ENCODE measurements at regions not wholly inside any gene's neighbourhood (a gene's known extent, or its start where the extent isn't known, plus 50 kb on each side); places are given as distances from the start of the nearest gene placed in this dataset.
"Not testable (repeated sequence)": the region's sequence is repeated elsewhere in the genome, so short reads cannot be mapped to it uniquely, and the experiment has no call there.

DNA sequence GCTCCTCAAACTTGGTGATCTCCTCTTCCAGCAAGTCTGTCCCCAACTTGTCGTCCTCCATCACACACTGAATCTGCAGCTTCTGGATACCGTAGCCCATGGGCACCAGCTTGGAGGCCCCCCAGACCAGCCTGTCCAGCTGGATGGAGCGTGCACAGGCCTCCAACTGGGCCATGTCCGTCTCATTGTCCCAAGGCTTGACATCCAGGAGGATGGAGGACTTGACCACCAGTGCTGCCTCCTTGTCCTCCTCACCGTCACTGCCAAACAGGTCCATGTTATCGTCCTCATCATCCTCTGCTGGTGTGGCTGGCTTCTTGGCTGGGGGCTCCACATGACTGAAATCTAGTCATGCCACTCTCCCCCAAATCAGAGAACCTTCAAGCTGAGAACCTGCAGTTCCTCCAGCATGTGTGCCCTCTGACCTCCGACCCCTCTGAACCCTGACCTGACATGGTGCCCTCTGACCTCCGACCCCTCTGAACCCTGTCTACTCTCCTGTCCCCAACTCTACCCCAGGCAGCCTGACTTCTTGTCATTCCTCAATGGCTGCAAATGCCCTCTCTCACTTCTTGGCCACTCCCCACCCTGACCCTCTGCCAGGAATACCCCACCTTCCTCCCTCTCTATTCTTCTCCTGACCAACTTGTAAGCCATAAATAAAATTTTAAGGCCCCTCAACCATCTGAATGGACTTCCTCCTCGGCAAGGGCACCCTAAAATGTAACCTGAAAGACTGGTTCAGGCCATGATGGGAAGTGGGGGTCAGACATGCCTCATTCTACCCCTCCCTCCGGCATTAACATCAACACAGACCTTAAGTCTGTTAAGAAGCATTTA lies 275.7 kb upstream of the C1orf174 start:
- DNase-seq: no peak

DNA sequence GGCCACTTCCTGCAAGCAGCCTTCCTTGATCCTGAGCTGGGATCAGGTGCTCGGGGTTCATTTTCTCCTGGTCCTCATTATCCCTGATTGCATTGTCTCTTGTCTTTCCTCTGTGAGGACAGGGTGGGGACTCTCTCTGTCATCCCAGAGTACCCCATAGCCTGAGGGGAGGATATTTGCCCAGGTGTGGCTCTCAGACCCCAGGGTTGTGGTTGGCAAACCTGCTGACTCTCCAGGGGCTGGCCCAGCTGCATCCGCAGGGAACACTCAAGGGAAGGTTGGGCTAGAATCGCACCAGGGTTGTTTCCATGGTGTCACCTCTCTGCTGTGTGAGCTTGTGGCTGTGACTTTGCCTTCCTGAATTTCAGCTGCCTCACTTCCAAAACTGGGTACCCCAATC lies 276.8 kb upstream of the C1orf174 start:
- no peak for DNase-seq

DNA sequence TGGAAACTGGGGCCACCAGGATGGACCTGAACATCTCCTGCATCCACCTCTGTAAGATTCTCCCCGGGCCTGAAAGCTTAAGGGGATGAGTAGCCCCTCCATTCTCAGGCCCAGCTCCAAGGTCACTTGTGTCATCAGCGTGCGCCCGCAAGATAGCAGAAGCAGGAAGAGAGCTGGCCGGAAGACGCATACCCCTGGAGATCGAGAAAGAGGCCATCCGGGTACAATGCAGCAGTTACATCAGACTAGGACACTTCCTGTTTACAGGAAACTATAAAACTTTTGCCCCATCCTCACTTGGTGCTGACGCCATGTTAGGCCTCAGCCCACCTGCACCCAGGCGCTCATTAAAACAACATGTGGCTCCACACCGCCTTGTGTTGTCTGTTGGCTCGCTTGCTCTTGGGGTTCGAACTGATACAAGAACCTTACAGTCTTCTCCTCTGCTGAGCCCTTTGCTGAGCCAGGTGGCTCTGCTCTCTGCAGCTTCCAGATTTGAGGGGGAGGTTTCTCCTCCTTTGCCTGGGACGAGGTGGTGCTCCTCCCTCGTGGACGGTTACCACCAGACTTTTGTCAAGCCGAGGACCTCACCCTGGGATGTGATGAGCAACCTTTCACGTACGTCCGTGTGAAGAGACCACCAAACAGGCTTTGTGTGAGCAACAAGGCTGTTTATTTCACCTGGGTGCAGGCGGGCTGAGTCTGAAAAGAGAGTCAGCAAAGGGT lies 277.5 kb upstream of the C1orf174 start:
- DNase-seq: no peak

DNA sequence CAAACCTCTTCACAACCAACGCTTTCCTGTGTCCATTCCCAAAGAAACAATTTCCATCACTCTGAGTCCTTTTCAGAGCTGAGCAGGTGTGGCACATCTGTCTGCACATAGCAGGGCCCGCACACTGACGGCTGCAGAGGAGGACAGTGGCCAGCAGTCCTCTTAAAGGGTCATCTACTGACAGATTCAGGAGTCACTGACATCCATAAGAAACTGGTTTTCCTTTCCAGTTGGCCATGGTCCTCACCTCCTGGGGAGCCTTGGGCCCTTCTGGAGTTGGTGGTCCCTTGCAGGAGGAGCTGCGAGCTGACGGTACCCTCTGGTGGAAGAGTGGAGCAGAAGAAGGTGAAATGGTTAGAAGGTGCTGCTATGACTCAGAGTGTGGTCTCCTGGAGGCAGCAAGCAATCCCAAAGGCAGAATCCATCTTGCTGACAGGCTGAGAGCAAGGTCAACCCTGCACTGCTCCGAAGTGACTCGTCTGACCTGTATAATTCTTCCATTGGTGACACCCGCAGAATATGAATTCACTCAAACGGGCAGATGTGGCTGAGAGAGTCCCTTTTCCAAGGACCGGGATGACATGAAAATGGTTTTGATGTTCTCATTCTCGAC lies 278.5 kb upstream of the C1orf174 start:
- no peak for DNase-seq

DNA sequence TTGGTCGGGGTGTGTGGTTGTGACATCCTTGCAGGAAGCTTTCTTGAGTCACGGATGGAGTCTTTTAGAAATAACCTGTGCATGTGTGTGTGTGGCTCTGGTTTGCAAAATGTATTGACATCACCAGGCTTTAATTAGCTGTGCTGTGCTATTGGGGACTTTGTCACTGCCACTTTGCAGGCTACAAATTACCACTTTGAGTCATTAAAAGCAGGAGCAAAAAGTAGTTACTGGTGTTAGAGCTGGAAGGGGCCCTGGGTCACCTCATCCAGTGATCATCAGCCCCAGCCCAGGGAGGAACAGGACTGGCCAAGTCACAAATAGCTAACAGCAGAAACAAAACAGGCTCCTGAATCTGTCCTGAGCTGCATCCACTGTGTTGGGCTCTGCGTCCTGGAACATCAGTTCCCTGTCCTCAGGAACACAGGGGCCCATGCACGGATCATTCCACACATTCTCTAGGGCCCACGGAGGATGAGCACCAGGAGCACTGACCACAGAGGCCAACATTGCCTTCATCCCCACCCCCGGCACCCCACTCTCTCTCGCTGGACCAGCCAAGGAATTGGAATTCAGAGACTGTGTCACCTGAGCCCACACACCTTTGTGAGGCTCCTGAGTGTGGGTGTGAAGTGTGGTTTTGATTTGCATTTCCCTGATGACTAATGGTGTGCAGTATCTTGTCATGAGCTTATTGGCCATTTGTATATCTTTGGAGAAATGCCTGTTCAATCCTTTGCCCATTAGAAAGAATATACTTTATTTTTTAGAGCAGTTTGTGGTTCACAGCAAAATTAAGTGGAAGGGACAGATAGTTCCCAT lies 280.1 kb upstream of the C1orf174 start:
- no peak for DNase-seq

DNA sequence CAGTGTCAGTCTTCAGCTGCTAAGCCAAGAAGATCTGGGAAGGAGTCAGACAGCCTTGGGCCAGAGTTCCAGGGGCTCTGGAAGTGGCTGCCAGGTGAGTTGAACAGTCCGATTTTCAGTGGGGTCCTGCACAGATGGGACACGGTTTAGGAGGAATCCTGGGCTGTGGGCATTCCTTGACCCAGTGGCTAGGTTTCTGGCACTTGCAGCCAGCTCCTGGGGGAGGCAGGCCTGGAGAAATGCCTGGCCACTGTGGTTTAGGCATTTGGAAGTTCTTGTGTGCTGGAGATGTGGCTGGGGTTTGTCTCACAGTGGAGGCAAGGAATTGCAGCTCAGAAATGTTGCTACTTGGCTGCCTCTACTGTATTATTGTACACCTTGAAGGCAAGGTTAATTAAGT lies 286.4 kb upstream of the C1orf174 start:
- not testable (repeated sequence) for DNase-seq

DNA sequence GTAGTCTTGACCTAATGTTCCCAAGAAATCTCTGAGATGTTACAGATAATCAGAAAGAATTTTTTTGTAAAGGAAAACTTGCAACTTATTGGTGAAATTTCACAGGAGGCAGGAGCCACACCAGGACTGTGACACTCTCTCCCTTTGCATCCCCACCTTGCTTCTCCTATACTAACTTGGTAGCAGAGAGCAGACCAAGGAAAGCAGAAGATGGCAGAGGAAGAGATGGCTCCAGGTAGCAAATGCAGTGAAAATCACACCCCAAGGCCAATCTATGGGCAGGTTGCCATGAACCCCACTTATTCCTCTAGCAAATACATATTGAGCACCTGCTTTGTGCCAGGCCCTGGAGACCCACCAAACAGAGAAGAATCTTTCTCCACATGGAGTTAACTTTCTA lies 303.4 kb upstream of the C1orf174 start:
- DNase-seq: no peak

DNA sequence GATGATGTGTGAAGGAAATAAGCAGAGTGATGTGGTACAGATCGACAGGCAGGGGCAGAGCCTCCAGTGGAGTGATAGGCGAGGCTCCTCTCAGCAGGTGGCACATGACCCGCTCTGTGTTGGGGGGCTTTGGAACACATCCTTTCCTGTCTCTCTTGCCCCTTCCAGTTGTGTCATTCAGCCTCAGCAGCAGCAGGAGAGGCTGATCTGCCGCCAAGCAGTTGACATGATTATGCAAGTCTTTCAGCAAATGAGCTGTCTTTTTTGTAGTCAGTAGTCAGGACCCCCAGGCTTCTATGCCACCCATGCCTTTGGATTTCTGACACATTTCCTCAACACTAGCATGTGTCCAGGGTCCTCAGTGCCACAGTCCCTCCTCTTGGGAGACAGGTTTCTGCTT lies 307.1 kb upstream of the C1orf174 start:
- no peak for DNase-seq

DNA sequence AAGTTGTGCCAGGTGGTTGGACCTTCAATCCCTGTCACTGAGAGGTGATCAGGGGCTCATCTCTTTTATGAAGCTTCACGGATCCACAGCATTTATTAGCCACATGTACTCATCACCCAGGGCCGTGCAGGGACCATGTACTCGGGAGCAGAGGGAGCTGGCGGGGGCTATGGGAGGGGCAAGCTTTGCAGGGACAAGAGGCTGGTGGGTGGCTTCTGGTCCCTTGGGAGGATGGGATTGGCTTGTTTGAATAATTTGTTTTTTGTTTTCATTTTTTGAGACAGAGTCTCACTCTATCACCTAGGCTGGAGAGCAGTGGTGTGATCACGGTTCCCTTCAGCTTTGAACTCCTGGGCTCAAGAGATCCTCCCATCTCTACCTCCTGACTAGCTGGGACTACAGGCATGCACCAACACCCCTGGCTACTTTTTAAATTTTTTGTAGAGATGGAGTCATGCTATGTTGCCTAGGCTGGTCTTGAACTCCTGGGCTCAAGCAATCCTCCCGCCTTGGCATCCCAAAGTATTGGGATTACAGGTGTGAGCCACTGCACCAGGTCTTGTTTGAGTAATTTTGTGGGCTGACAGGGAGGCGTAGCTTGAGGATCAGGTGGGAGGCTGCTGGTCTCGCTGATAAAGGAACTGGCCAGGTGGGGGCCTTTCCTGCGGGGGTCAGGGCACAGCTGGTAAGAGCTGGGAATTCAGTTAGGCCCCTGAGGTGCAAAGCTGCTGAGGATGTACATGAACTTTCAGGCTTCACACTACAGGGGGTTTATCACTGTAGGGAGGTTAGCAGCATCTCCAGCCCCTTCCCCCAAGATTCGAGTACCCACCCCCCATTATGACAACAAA lies 308.0 kb upstream of the C1orf174 start:
- no peak for DNase-seq

DNA sequence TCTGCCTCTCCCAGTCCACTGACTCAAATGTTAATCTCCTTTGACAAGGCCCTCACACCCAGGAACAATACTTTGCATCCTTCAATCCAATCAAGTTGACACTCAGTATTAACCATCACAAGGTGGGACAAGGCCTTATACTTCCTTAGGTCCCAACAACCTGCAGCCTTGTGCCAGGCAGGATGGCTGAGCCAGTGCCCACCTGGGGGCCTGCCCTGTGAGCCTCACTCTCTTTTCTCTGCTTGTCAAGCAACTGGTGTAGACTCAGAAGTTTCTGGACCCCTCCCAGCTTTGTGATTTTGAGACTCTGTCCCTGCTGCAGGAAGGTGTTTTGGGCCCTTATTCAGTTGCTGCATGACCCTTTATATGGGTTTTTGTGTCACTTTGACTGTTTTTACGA lies 310.0 kb upstream of the C1orf174 start:
- DNase-seq: no peak

DNA sequence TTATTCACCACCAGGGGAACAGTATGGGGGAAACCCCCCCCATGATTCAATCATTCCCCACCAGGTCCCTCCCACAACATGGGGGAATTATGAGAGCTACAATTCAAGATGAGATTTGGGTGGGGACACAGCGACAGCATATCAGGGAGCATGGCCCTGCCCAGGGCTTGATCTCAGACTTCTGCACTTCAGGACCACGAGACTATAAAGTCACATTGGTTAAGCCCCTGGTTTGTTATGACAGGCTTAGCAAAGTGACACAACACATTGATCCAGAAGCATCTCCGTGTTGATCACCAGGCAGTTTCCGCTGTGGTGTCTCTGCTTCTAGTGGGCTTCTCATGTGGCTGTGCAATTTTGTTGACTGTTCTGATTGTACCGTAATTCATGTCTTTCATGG lies 312.7 kb upstream of the C1orf174 start:
- no peak for DNase-seq

DNA sequence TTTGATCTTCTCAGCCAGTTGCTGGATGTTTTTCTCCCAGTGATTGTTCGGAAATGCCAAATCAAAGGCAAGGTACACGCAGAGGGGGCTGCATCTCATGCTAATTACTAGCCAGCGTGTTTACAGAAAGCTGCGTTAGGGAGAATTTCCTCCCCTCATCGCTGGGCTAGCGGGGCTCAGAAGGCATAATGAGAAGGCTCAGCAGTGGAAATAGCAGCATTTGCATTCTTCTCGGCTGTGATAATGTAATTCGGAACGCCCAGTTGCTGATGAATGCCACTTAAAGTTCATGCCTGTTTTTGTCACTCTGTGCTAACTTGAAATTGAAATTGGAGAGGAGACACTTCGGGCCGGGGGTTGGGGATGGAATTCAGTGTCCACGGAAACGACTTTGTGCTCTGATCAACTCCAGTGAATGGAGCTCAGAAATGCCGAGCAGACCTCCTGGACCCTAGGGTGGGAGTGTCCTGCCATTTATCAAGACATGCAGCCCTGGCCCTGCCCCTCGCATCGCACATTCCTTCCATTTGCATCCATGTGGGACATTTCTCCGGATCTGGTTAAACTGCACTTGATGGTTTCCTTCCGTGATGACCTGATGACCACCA lies 313.4 kb upstream of the C1orf174 start:
- no peak for DNase-seq

DNA sequence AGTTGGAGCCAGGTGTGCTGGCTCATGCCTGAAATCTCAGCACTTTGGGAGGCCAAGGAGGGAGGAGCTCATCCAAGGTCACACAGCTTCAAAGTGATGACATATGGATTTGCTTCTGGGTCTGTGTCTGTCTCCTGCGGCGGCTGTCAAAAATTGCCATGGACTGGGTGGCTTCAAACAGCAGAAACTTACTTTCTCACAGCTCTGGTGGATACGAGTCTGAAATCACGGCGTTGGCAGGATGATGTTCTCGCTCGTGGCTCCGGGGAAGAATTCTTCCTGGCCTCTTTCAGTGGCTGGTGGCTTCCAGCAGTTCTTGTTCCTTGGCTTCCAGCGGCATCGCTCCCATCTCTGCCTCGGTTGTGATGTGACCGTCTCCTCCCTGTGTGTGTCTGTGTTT lies 314.8 kb upstream of the C1orf174 start:
- no peak for DNase-seq

DNA sequence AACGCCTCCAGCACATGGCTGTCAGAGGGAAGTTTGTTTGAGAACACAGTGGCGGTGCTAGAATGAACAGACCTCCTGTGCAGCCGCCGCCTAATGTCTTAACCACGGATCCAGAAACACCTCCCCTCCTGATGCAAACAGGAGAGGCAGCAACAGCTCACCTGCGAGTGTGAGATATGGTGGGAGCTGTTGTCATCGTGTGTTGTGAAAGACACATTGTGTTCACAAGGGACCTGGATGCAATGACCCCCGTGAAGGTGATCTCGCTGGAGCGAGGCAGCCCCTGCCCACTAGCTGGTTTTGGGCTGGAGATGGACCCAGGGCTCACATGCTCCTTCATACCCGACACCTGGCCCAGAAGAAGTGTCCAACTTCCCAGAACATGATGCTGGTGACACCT lies 315.3 kb upstream of the C1orf174 start:
- no peak for DNase-seq

DNA sequence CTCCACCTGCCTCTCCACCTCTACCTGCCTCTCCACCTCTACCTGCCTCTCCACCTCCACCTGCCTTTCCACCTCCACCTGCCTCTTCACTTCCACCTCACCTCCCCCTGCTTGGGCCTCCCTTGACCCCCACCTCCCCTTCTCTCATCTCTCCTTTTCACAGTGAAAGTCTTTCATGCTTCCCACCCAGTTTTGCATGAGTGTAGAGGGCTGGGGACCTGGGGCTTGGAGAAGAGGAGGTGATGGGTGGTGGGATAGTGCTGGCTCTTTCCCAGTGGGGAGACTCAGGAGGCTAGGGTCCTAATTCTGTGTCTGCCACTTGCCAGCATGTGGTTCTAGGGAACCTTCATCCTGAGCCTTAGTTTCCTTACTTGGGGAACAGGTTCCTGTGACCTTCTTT lies 316.2 kb upstream of the C1orf174 start:
- no peak for DNase-seq

DNA sequence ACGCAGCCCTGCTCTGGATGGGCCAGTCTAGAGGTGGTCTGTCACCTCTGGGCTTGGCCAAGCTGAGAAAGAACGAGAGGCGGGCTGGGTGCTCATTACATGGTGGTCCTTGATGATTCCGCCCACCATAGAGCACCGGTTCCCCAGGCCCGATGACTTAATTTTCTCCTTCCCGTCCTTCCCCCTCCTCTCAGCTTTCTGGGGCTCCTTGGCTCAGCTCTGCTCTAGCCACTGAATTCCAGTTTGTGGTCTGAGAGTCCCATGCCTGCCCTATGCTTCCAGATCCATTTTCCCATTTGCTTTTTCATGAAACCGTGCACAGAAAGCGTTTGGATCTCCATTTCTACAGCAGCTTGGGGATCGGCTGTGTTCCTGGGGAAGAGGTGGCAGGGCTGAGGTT lies 318.5 kb upstream of the C1orf174 start:
- no peak for DNase-seq

DNA sequence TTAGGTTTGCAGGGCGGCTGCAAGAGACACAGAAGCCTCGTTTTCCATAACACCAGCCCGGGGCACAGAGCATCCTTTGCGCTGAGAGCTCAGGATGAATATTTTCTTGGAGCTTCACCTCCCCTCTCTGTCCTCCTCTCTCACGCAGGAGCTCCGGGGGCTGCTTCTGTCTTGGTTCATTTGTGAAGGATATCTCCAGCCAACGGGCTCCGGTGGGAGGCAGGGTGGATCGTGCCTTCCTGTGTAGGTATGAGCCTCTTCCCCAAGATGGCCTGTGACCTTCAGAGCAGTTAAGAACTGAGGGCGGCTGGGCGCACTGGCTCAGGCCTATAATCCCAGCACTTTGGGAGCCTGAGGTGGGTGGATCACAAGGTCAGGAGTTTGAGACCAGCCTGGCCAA lies 319.0 kb upstream of the C1orf174 start:
- no peak for DNase-seq

DNA sequence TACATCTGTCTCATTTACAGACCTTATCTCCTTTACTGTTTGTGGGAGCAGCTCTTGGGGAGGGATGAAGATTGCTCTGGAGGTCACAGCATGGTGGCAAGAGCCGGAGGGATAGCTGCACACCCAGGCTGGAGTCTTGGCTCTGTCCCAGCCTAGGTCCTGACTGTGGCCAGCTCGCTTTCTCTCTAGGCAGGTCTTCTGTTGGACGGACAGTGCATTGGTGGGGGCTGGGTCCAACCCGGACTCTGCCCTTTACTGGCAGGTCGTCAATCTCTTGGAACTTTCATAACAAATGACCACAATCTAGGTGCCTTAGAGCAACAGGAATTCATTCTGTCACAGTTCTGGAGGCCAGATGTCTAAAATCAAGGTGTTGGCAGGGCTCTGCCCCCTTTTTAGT lies 319.8 kb upstream of the C1orf174 start:
- no peak for DNase-seq

DNA sequence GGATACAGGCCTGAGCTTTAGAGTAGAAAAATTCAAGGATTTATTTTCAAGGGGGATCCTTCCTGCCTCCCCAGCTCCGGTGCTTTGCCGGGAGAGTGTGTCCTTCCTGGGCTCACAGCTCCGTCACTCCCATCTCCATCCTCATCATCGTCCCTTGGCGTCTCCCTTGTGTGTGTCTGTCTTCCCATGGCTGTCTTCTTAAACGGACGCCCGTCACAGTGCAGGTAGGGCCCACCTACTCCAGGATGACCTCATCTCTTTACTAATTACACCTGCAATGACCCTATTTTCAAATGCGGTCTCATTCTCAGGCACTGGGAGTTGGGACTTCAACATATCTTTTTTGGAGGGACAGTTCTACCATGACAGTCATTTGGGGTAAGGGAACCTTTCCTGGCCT lies 320.3 kb upstream of the C1orf174 start:
- DNase-seq: no peak

DNA sequence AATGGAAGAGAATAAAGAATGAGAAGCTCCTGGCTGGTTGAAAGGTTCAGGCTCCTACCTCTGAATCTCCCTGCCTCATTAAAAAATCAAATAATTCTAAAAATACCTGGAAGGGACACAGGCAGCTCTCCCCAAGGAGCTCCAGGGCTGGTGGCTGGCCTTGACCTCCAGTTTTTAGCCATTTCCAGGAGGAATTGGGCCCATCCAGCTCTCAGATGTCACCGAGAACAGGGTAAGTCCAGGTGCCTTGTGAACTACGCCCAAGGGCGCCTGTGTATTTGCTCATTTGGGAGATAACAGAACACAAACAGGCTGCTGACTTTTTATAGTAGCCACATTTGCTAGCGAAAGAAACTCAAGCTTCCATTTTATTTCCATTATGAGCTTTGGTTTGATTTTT lies 321.0 kb upstream of the C1orf174 start:
- DNase-seq: no peak

DNA sequence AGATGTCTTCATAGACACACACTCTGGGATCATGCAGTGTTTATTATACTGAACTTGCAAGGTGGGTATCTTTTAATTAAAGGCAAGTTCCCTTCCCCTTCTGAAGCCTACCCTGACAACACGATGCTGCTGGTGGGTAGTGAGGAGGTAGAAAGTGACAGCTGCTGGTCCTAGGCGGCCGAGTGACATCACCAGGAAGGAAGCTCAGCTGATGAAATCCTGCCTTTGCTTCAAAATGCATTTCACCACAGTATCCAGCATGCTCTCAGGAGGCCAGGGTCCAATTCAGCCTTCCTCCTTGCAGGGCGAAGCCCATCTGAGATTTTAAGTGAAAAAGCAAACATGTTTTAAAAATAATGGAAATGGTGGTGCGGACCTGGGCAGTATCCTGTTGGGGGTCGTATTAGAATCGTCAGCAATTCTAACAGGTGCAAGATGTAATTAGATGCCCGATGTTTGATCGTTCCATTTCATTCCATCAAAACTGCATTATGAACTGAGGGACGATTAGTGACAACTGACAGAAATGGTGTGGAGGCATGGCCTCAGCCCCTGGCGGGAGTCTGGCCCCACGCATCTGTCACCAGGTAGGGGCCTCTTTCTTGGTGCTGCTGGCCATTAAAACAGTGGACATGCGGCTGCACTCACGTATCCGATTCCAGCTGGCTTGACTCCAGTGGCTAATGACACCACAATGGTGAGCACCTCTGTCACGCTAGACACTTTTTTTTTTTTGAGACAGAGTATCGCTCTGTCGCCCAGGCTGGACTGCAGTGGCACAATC lies 324.8 kb upstream of the C1orf174 start:
- no peak for DNase-seq
